DMS114 treated with DMSO at 0.1 percent for 48 hours (cell line): ENCODE measurements at regions not wholly inside any gene's neighbourhood (a gene's known extent, or its start where the extent isn't known, plus 50 kb on each side); places are given as distances from the start of the nearest gene placed in this dataset.
"Not testable (repeated sequence)": the region's sequence is repeated elsewhere in the genome, so short reads cannot be mapped to it uniquely, and the experiment has no call there.

Experiments used
- DNase-seq: peaks from one replicate; lab custom pipeline; 2025; ENCODE audit not compliant: unreplicated experiment; lab: John Stamatoyannopoulos, UW

GRCh38 chr10:108393089-108393488, 1228.6 kb upstream of the SORCS1 start:
- DNase-seq, result no peak

- DNase-seq, result no peak
Observed at GRCh38 chr10:108392286-108392685, 1227.8 kb upstream of the SORCS1 start.

- no peak for DNase-seq
Observed at GRCh38 chr10:108388706-108389105, 1224.2 kb upstream of the SORCS1 start.

GRCh38 chr10:108385963-108386362, 1221.5 kb upstream of the SORCS1 start:
- no peak for DNase-seq

- no peak for DNase-seq
Observed at GRCh38 chr10:108384378-108384777, 1219.9 kb upstream of the SORCS1 start.

GRCh38 chr10:108378779-108379178, 1214.3 kb upstream of the SORCS1 start:
- DNase-seq, result no peak

- DNase-seq, result no peak
Observed at GRCh38 chr10:108375691-108376090, 1211.2 kb upstream of the SORCS1 start.

- DNase-seq, result no peak
Observed at GRCh38 chr10:108374991-108375390, 1210.5 kb upstream of the SORCS1 start.

- DNase-seq, result no peak
Observed at GRCh38 chr10:108365541-108365940, 1201.0 kb upstream of the SORCS1 start.

- DNase-seq, result no peak
Observed at GRCh38 chr10:108363576-108363975, 1199.1 kb upstream of the SORCS1 start.

- no peak for DNase-seq
Observed at GRCh38 chr10:108362961-108363360, 1198.5 kb upstream of the SORCS1 start.

GRCh38 chr10:108362296-108362695, 1197.8 kb upstream of the SORCS1 start:
- DNase-seq, result no peak

GRCh38 chr10:108360187-108360586, 1195.7 kb upstream of the SORCS1 start:
- DNase-seq, result no peak

GRCh38 chr10:108358912-108359311, 1194.4 kb upstream of the SORCS1 start:
- no peak for DNase-seq

GRCh38 chr10:108352771-108353170, 1188.3 kb upstream of the SORCS1 start:
- DNase-seq, result no peak

- DNase-seq, result no peak
Observed at GRCh38 chr10:108348215-108348614, 1183.7 kb upstream of the SORCS1 start.

- DNase-seq, result no peak
Observed at GRCh38 chr10:108346066-108346465, 1181.6 kb upstream of the SORCS1 start.

GRCh38 chr10:108338146-108338545, 1173.6 kb upstream of the SORCS1 start:
- DNase-seq, result no peak

- no peak for DNase-seq
Observed at GRCh38 chr10:108336836-108337235, 1172.3 kb upstream of the SORCS1 start.

- no peak for DNase-seq
Observed at GRCh38 chr10:108327706-108328105, 1163.2 kb upstream of the SORCS1 start.

GRCh38 chr10:108323274-108323798, 1158.8 kb upstream of the SORCS1 start:
- no peak for DNase-seq

- DNase-seq, result no peak
Observed at GRCh38 chr10:108319434-108320222, 1155.1 kb upstream of the SORCS1 start.

GRCh38 chr10:108315636-108316035, 1151.1 kb upstream of the SORCS1 start:
- DNase-seq, result not testable (repeated sequence)
